Brain microvascular endothelial cell (primary cell): ENCODE measurements at regions not wholly inside any gene's neighbourhood (a gene's known extent, or its start where the extent isn't known, plus 50 kb on each side); places are given as distances from the start of the nearest gene placed in this dataset.

Source experiments
- DNase-seq: peaks from one replicate; pipeline ENCODE4 v3.0.0-alpha.2; 2020
- H3K27ac ChIP-seq: fragments of 250-450 bp; sonication (Bioruptor Pico); 2 replicates; pipeline ENCODE4 v1.5.1; 2020; ENCODE audit warnings: mild to moderate bottlenecking, moderate library complexity
- H3K27me3 ChIP-seq: fragments of 250-450 bp; sonication (Bioruptor Pico); replicated peaks from 2 replicates; pipeline ENCODE4 v1.5.1; 2020; ENCODE audit warnings: mild to moderate bottlenecking
- H3K36me3 ChIP-seq: fragments of 250-450 bp; sonication (Bioruptor Pico); replicated peaks from 2 replicates; pipeline ENCODE4 v1.5.1; 2020; ENCODE audit warnings: mild to moderate bottlenecking
- H3K4me3 ChIP-seq: 2 replicates; pipeline ENCODE4 v1.5.1; 2011; ENCODE audit warnings: low read depth, mild to moderate bottlenecking, control low read depth, low read length, moderate library complexity
- CTCF ChIP-seq: IDR thresholded peaks from 2 replicates; pipeline ENCODE4 v1.5.1; 2011; ENCODE audit warnings: low read depth, mild to moderate bottlenecking, moderate library complexity, low read length, control low read depth, inconsistent platforms; ENCODE audit errors: missing control alignments
- in situ Hi-C: cut with HindIII; loops from 2 replicates; pipeline ENCODE4 v1.10.0; 2017; ENCODE audit warnings: low sequenced_read_pairs, low pct_ligation_motif_present

- Histone ChIP-seq H3K36me3 (no peaks in the 10 kb centered on the region), H3K4me3 (no peak overlapping the region), H3K27me3 (no peaks in the 10 kb centered on the region), H3K27ac (no peak overlapping the region)
- DNase-seq: no peak
- in situ Hi-C loops: no loop called here
- TF ChIP-seq CTCF: no peak
Measured at GRCh38 chr20:58011106-58011946, 217.1 kb downstream of the ANKRD60 start.

DNA sequence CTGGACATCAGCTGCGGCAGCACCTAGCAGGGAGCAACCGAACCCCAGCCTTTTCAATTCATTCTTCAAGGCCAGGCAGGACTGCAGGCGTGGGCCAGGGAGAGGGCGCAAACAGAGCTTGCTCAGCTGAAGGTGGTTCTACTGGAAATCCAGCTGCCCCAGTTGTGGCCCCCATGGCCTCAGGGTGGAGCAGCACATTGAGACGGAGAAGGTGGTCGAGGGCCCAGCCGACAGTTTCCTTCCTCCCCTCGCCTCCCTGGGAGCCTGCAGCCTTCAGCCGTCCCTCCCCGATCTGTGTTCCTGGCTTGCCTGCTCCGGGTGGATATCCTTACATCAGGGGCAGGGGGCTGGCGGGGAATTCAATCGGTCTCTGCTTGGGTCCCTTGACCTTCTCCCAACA, 217.8 kb downstream of the ANKRD60 start:
- H3K27me3 ChIP-seq: no peaks in the 10 kb centered on the region
- no peak overlapping the region for H3K27ac ChIP-seq
- H3K4me3 ChIP-seq: no peak overlapping the region
- DNase-seq: no peak
- TF ChIP-seq CTCF: no peak
- in situ Hi-C loops: no loop called here
- H3K36me3 ChIP-seq: no peaks in the 10 kb centered on the region

DNA sequence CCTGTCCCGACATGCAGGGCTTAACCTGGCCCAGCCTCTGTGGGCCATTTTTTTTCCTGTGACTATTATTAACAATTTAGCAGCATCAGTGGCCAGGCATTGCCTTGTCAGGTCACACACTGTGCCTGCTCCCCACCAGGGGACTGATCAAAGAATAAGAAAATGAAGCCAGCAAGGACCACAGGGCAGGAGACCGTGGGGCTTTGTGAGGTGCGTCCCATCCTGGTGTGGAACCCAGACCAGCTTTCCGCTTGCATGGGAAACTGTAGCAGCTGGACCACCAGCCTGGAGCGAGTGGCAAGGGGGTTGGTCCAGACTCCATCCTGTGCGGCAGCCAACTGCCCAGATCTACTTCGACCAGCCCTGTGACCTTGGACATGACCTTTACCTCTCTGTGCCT, 218.3 kb downstream of the ANKRD60 start:
- no peak for DNase-seq
- Histone ChIP-seq H3K27me3 (no peaks in the 10 kb centered on the region), H3K4me3 (no peak overlapping the region), H3K27ac (no peak overlapping the region), H3K36me3 (no peaks in the 10 kb centered on the region)
- in situ Hi-C loops: no loop called here
- no peak for TF ChIP-seq CTCF

DNA sequence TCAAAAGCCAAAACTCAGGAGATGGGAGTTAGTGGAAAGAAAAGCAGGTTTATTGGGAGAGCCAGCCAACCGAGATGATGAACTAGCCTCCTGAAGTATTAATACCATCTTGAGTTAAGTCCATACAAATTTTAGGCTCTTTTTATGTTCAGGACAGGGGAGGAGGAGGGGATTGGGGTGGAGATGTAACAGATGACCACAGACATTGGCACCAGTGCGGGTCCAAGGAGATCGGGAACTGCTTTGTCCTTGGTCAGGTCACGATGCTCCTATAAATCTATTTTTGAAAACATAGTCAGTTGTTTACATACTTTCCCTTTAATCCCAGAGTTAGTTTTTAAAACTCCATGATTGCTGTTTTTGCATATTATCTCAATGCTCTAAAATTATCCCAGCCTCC, 219.6 kb downstream of the ANKRD60 start:
- Histone ChIP-seq H3K27me3 (no peaks in the 10 kb centered on the region), H3K27ac (no peak overlapping the region), H3K4me3 (no peak overlapping the region), H3K36me3 (no peaks in the 10 kb centered on the region)
- TF ChIP-seq CTCF: no peak
- no peak for DNase-seq
- in situ Hi-C loops: no loop called here

DNA sequence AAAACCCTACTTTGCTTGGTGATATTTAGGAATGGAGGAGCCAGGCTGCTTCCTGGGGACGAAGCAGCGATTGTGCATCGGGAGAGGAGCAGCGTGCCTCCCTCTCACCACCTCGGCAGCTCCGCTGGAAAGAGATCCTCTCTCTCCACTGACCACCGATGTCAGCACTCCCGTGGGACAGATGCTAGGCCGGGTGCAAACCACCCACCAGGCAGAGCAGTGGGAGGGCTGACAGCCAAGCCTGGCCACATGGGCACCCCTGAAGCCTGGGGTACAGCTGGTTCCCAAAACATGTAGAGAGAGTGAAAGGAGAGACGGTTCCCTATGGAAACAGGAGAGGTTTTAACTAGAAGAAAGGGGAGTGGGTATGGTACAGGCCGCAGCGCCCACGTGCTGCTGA, 220.0 kb downstream of the ANKRD60 start:
- H3K4me3 ChIP-seq: no peak overlapping the region
- H3K36me3 ChIP-seq: no peaks in the 10 kb centered on the region
- in situ Hi-C loops: no loop called here
- DNase-seq: no peak
- no peaks in the 10 kb centered on the region for H3K27me3 ChIP-seq
- no peak for TF ChIP-seq CTCF
- H3K27ac ChIP-seq: no peak overlapping the region

- no peak overlapping the region for H3K4me3 ChIP-seq
- DNase-seq: no peak
- no peaks in the 10 kb centered on the region for H3K27me3 ChIP-seq
- no peaks in the 10 kb centered on the region for H3K36me3 ChIP-seq
- no peak overlapping the region for H3K27ac ChIP-seq
- no peak for TF ChIP-seq CTCF
- in situ Hi-C loops: no loop called here
Measured at GRCh38 chr20:58007947-58008346, 220.5 kb downstream of the ANKRD60 start.
